HL-60 (cell line): ENCODE measurements at regions not wholly inside any gene's neighbourhood (a gene's known extent, or its start where the extent isn't known, plus 50 kb on each side); places are given as distances from the start of the nearest gene placed in this dataset.
A peak's percentile ranks its signal among the peaks of the same experiment; 100 is the strongest.
"Not testable (repeated sequence)": the region's sequence is repeated elsewhere in the genome, so short reads cannot be mapped to it uniquely, and the experiment has no call there.

Source experiments
- DNase-seq, 2 experiments: peaks; one replicate each; pipeline ENCODE4 v3.0.0-alpha.2; 2010 to 2020; ENCODE audit warnings: low read depth in 1 of 2, low spot score in 1 of 2
- H3K27ac ChIP-seq: fragments of 250-450 bp; sonication (Bioruptor Pico); replicated peaks from 2 replicates; pipeline ENCODE4 v1.5.1; 2020; ENCODE audit warnings: mild to moderate bottlenecking, moderate library complexity
- H3K27me3 ChIP-seq: fragments of 250-450 bp; sonication (Bioruptor Pico); 2 replicates; pipeline ENCODE4 v1.5.1; 2021; ENCODE audit warnings: mild to moderate bottlenecking, moderate library complexity; ENCODE audit not compliant: insufficient read depth, poor library complexity, severe bottlenecking
- H3K4me3 ChIP-seq: replicated peaks from 2 replicates; pipeline ENCODE4 v1.5.1; 2011; ENCODE audit warnings: mild to moderate bottlenecking, control low read depth, low read length; ENCODE audit not compliant: insufficient read depth
- CTCF ChIP-seq: IDR thresholded peaks from one replicate; pipeline ENCODE4 v1.5.1; 2011; ENCODE audit warnings: low read length, control low read depth, inconsistent platforms; ENCODE audit not compliant: insufficient read depth
- GABPA ChIP-seq: IDR thresholded peaks from 2 replicates; pipeline ENCODE4 v1.6.1; 2012; ENCODE audit warnings: low read depth
- POLR2AphosphoS5 ChIP-seq: IDR thresholded peaks from 2 replicates; pipeline ENCODE4 v1.6.1; 2012; ENCODE audit warnings: low read depth
- REST ChIP-seq: IDR thresholded peaks from 2 replicates; pipeline ENCODE4 v1.6.1; 2012; ENCODE audit warnings: low read depth; ENCODE audit not compliant: insufficient replicate concordance
- SPI1 ChIP-seq: IDR thresholded peaks from 2 replicates; pipeline ENCODE4 v1.6.1; 2012; ENCODE audit warnings: low read depth, mild to moderate bottlenecking, borderline replicate concordance

DNA sequence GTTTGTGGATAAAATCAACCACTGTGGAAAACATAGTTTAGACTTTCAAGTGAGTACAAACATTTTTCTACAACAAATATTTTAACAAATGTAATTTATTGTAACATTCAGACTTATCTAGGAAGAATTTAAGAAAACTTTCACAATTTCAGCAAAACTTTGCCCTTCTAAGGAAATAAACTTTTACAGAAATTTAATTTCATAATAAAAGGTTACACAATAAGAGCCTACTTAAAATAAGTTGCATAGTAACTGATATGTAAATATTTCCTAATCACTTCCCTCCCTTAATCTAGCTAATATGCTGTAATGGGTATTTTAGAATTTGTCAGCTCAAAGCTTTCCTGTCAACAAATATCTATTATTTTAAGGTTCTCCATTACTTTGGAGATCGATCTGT, 1899.9 kb downstream of the MAT2B start:
- peak in 1 of 2 experiments; percentile 73 for DNase-seq
- Histone ChIP-seq H3K27ac (peak overlapping the region; percentile 45), H3K27me3 (no peaks in the 10 kb centered on the region), H3K4me3 (no peak overlapping the region)
- TF ChIP-seq REST (no peak), SPI1 (no peak), GABPA (no peak), CTCF (no peak), POLR2AphosphoS5 (no peak)

DNA sequence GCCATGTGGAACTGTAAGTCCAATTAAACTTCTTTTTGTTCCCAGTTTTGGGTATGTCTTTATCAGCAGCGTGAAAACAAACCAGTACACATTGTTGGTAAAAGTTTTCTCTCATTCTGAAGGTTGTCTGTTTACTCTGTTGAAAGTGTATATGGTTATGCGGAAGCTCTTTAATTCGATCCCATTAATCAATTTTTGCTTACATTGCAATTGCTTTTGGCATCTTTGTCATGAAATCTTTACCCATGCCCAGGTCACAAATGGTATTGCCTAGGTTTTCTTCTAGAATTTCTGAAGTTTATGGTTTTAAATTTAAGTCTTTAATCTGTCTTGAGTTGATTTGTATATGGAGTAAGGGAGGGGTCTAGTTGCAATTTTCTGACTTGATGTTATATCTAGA, 1901.9 kb downstream of the MAT2B start:
- H3K4me3 ChIP-seq, result no peak overlapping the region
- DNase-seq, result no peak
- H3K27ac ChIP-seq, result no peak overlapping the region
- TF ChIP-seq SPI1 (no peak), REST (no peak)
- no peaks in the 10 kb centered on the region for H3K27me3 ChIP-seq

GRCh38 chr5:165410476-165410875, 1905.1 kb downstream of the MAT2B start:
- TF ChIP-seq GABPA (no peak), CTCF (no peak), REST (no peak), SPI1 (no peak), POLR2AphosphoS5 (no peak)
- peak in 1 of 2 experiments; percentile 42 for DNase-seq
- H3K4me3 ChIP-seq, result no peak overlapping the region
- no peaks in the 10 kb centered on the region for H3K27me3 ChIP-seq
- H3K27ac ChIP-seq, result no peak overlapping the region

GRCh38 chr5:165411532-165411931, 1906.1 kb downstream of the MAT2B start:
- not testable (repeated sequence) for H3K27ac ChIP-seq, H3K4me3 ChIP-seq, DNase-seq, H3K27me3 ChIP-seq
